HG02970 (cell line): ENCODE measurements at regions not wholly inside any gene's neighbourhood (a gene's known extent, or its start where the extent isn't known, plus 50 kb on each side); places are given as distances from the start of the nearest gene placed in this dataset.

Source experiments
- ATAC-seq: cut with Tn5 transposase; IDR thresholded peaks from one replicate; pipeline ENCODE4 v1.9.1; 2021; ENCODE audit warnings: mild to moderate bottlenecking, moderate library complexity, moderate number of reproducible peaks; ENCODE audit not compliant: unreplicated experiment, low FRiP score

GRCh38 chr18:22541232-22541631 lies 123.5 kb upstream of the CTAGE1 start:
- ATAC-seq = no peak

- ATAC-seq = no peak
Measured at GRCh38 chr18:22542406-22542835, 124.7 kb upstream of the CTAGE1 start.

GRCh38 chr18:22543769-22544168 lies 126.1 kb upstream of the CTAGE1 start:
- ATAC-seq = no peak

- ATAC-seq = no peak
Measured at GRCh38 chr18:22544626-22545025, 126.9 kb upstream of the CTAGE1 start.

- no peak for ATAC-seq
Measured at GRCh38 chr18:22545066-22545760, 127.5 kb upstream of the CTAGE1 start.

GRCh38 chr18:22546905-22547570 lies 129.3 kb upstream of the CTAGE1 start:
- ATAC-seq = no peak

GRCh38 chr18:22547807-22548561 lies 130.3 kb upstream of the CTAGE1 start:
- ATAC-seq = no peak

- no peak for ATAC-seq
Measured at GRCh38 chr18:22549260-22549937, 131.7 kb upstream of the CTAGE1 start.

- ATAC-seq = no peak
Measured at GRCh38 chr18:22550366-22550765, 132.7 kb upstream of the CTAGE1 start.

GRCh38 chr18:22550861-22551260 lies 133.1 kb upstream of the CTAGE1 start:
- ATAC-seq = no peak

- ATAC-seq = no peak
Measured at GRCh38 chr18:22551536-22552151, 133.9 kb upstream of the CTAGE1 start.

GRCh38 chr18:22552254-22552653 lies 134.5 kb upstream of the CTAGE1 start:
- no peak for ATAC-seq

- no peak for ATAC-seq
Measured at GRCh38 chr18:22552899-22553460, 135.3 kb upstream of the CTAGE1 start.

GRCh38 chr18:22556222-22557167 lies 138.8 kb upstream of the CTAGE1 start:
- ATAC-seq = no peak

- no peak for ATAC-seq
Measured at GRCh38 chr18:22557168-22557941, 139.6 kb upstream of the CTAGE1 start.

- ATAC-seq = no peak
Measured at GRCh38 chr18:22558945-22559385, 141.2 kb upstream of the CTAGE1 start.

- ATAC-seq = no peak
Measured at GRCh38 chr18:22559414-22560274, 141.9 kb upstream of the CTAGE1 start.
